ENCODE measurements at regions not wholly inside any gene's neighbourhood (a gene's known extent, or its start where the extent isn't known, plus 50 kb on each side); places are given as distances from the start of the nearest gene placed in this dataset.

- Histone ChIP-seq H3K36me3 (ENCODE audit: control insufficient read depth in 2 of 2, insufficient read depth in 1 of 2, low read length in 2 of 2) (no peaks in the 10 kb centered on the region), H3K9me3 (ENCODE audit: control insufficient read depth, insufficient read depth, low read depth, low read length) (no peaks in the 10 kb centered on the region), H3K27ac (ENCODE audit: extremely low read depth, low read depth, low read length) (no peak overlapping the region), H3K4me1 (ENCODE audit: control insufficient read depth, insufficient read depth, low read length) (no peaks in the 10 kb centered on the region), H3K4me3 (ENCODE audit: low read depth, low read length) (no peak overlapping the region)
- CTCF ChIA-PET, result no interaction called here
- TF ChIP-seq ZNF776 (tag by site-specific recombination; IDR thresholded peaks at IDR 0.05; ENCODE audit: borderline replicate concordance), result no peak
- TF ChIP-seq, protein P1, sequence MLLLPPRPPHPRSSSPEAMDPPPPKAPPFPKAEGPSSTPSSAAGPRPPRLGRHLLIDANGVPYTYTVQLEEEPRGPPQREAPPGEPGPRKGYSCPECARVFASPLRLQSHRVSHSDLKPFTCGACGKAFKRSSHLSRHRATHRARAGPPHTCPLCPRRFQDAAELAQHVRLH (tag by site-specific recombination; IDR thresholded peaks at IDR 0.05), result no peak
- TF ChIP-seq, protein P2, sequence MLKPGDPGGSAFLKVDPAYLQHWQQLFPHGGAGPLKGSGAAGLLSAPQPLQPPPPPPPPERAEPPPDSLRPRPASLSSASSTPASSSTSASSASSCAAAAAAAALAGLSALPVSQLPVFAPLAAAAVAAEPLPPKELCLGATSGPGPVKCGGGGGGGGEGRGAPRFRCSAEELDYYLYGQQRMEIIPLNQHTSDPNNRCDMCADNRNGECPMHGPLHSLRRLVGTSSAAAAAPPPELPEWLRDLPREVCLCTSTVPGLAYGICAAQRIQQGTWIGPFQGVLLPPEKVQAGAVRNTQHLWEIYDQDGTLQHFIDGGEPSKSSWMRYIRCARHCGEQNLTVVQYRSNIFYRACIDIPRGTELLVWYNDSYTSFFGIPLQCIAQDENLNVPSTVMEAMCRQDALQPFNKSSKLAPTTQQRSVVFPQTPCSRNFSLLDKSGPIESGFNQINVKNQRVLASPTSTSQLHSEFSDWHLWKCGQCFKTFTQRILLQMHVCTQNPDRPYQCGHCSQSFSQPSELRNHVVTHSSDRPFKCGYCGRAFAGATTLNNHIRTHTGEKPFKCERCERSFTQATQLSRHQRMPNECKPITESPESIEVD (tag by site-specific recombination; IDR thresholded peaks at IDR 0.05), result no peak
- TF ChIP-seq ZXDB (tag by site-specific recombination; IDR thresholded peaks at IDR 0.05), result no peak
- TF ChIP-seq ZNF391 (tag by site-specific recombination; IDR thresholded peaks at IDR 0.05; ENCODE audit: borderline replicate concordance, low read depth), result no peak
- no peak for TF ChIP-seq TRIM28 (IDR thresholded peaks at IDR 0.05; ENCODE audit: borderline replicate concordance, low read length)
- POLR2A ChIA-PET, result no interaction called here
Observed at GRCh38 chr2:145992572-145992971, 1472.7 kb upstream of the ZEB2 start.

DNA sequence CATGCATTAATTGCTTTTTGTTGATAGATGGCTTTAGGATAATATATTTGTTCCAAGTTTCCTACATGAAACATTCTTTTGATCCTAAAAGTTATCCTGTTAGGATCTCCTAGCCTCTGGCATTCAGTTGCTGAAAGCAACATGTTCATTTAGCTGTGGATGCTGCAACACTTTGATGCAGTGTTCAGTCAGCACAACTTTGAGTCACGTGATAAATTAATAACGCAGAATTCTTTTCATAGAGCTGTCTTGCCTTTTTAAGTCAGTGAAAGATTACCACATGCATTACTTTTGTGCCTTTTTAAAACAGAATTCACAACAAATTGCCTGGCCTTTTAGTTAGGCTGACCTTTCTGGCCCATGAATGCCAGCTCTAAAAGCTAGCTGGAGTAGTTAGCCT lies 1467.9 kb upstream of the ZEB2 start:
- H3K36me3 ChIP-seq (ENCODE audit: control insufficient read depth in 2 of 2, insufficient read depth in 1 of 2, low read length in 2 of 2), result no peaks in the 10 kb centered on the region
- TF ChIP-seq ZNF555 (tag by site-specific recombination; conservative IDR thresholded peaks at IDR 0.05) (no peak), ZNF398 (tag by site-specific recombination; IDR thresholded peaks at IDR 0.05) (no peak), ZNF549 (tag by site-specific recombination; IDR thresholded peaks at IDR 0.05) (no peak), SP2 (tag by site-specific recombination; IDR thresholded peaks at IDR 0.05) (no peak), ZNF639 (tag by site-specific recombination; IDR thresholded peaks at IDR 0.05) (no peak), ZNF311 (tag by site-specific recombination; IDR thresholded peaks at IDR 0.05; ENCODE audit: borderline replicate concordance) (no peak), GLIS2 (tag by site-specific recombination; IDR thresholded peaks at IDR 0.05) (no peak), ZNF280C (tag by site-specific recombination; IDR thresholded peaks at IDR 0.05) (no peak), ZFP3 (tag by site-specific recombination; IDR thresholded peaks at IDR 0.05; ENCODE audit: low read depth) (no peak), ZNF548 (tag by site-specific recombination; IDR thresholded peaks at IDR 0.05) (no peak), OVOL3 (tag by site-specific recombination; IDR thresholded peaks at IDR 0.05) (no peak), ZNF624 (tag by site-specific recombination; IDR thresholded peaks at IDR 0.05) (no peak), BCL11B (tag by site-specific recombination; IDR thresholded peaks at IDR 0.05; ENCODE audit: low read depth) (no peak)
- TF ChIP-seq, protein P3, sequence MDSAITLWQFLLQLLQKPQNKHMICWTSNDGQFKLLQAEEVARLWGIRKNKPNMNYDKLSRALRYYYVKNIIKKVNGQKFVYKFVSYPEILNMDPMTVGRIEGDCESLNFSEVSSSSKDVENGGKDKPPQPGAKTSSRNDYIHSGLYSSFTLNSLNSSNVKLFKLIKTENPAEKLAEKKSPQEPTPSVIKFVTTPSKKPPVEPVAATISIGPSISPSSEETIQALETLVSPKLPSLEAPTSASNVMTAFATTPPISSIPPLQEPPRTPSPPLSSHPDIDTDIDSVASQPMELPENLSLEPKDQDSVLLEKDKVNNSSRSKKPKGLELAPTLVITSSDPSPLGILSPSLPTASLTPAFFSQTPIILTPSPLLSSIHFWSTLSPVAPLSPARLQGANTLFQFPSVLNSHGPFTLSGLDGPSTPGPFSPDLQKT (IDR thresholded peaks at IDR 0.05; ENCODE audit: borderline replicate concordance, low read depth, low read length), result no peak
- POLR2A ChIA-PET, result no interaction called here

More for the DNA sequence above, 1467.9 kb upstream of the ZEB2 start:
- H3K4me1 ChIP-seq (ENCODE audit: control insufficient read depth, insufficient read depth, low read length), result no peaks in the 10 kb centered on the region
- no peak overlapping the region for H3K27ac ChIP-seq (ENCODE audit: extremely low read depth, low read depth, low read length)
- H3K9me3 ChIP-seq (ENCODE audit: control insufficient read depth, insufficient read depth, low read depth, low read length), result no peaks in the 10 kb centered on the region
- CTCF ChIA-PET, result interaction anchor here (0.6 kb wide), 1 partner anchor 1788 kb away, joined by 3 read pairs; no protein-coding TSS in a partner anchor
- H3K4me3 ChIP-seq (ENCODE audit: low read depth, low read length), result no peak overlapping the region

Data from HEK293 (cell line).